Natural killer cell (primary cell): ENCODE measurements at regions not wholly inside any gene's neighbourhood (a gene's known extent, or its start where the extent isn't known, plus 50 kb on each side); places are given as distances from the start of the nearest gene placed in this dataset.

ENCODE experiments used
- ATAC-seq, 3 donors: fragments of 150-1000 bp in 2 of 3; fragments of 200-7000 bp in 1 of 3; cut with Tn5 transposase; 1 replicate in 1 of 3; 2 replicates in 2 of 3; pipeline ENCODE4 v1.10.0; 2021; ENCODE audit warnings: mild to moderate bottlenecking in 2 of 3, moderate library complexity in 2 of 3
- DNase-seq, 2 donors: peaks; one replicate each; pipeline versions ENCODE4 v3.0.0 to v3.0.0-alpha.2; 2013 to 2021; ENCODE audit warnings: mixed read lengths in 1 of 2
- H3K27ac ChIP-seq: one replicate; pipeline ENCODE4 v1.5.1; 2013; ENCODE audit warnings: mild to moderate bottlenecking, low read length
- H3K27me3 ChIP-seq: one replicate; pipeline ENCODE4 v1.6.1; 2013; ENCODE audit warnings: low read length; ENCODE audit not compliant: control insufficient read depth, insufficient read depth
- H3K36me3 ChIP-seq: one replicate; pipeline ENCODE4 v1.6.1; 2013; ENCODE audit warnings: low read length; ENCODE audit not compliant: control insufficient read depth, insufficient read depth
- H3K4me1 ChIP-seq: one replicate; pipeline ENCODE4 v1.6.1; 2013; ENCODE audit warnings: low read length; ENCODE audit not compliant: control insufficient read depth, insufficient read depth
- H3K4me3 ChIP-seq: one replicate; pipeline ENCODE4 v1.5.1; 2013; ENCODE audit warnings: low read length
- H3K9me3 ChIP-seq: one replicate; pipeline ENCODE4 v1.6.1; 2013; ENCODE audit warnings: low read length; ENCODE audit not compliant: control insufficient read depth, insufficient read depth
- H3K27ac Mint-ChIP-seq, 2 donors: one replicate each; pipeline ENCODE4 v1.8.0; 2022; ENCODE audit warnings: mild to moderate bottlenecking in 2 of 2, mixed read lengths in 2 of 2, moderate library complexity in 1 of 2
- H3K27me3 Mint-ChIP-seq, 2 donors: one replicate each; pipeline ENCODE4 v1.8.0; 2022; ENCODE audit warnings: low read depth in 2 of 2, mixed read lengths in 2 of 2
- H3K36me3 Mint-ChIP-seq: one replicate; pipeline ENCODE4 v1.8.0; 2022; ENCODE audit warnings: mixed read lengths
- H3K4me1 Mint-ChIP-seq, 2 donors: one replicate each; pipeline ENCODE4 v1.8.0; 2022; ENCODE audit warnings: mixed read lengths in 2 of 2
- H3K4me3 Mint-ChIP-seq: one replicate; pipeline ENCODE4 v1.8.0; 2022; ENCODE audit warnings: mild to moderate bottlenecking, moderate library complexity, mixed read lengths
- H3K9me3 Mint-ChIP-seq, 2 donors: one replicate each; pipeline ENCODE4 v1.8.0; 2022; ENCODE audit warnings: mixed read lengths in 2 of 2
- WGBS: methylation state at CpG from one replicate; pipeline ENCODE4 v1.1.7; 2013; ENCODE audit warnings: missing lambda C conversion rate; ENCODE audit not compliant: insufficient coverage; 5-methylcytosine and 5-hydroxymethylcytosine counted together
- intact Hi-C: fragments of 100-400 bp; cut with micrococcal nuclease; formaldehyde crosslinking; loops from one replicate; pipeline ENCODE4 v1.14.2; 2022
- TF ChIP-seq, protein P1 (sequence below): fragments of 200-600 bp; IDR thresholded peaks from one replicate; pipeline ENCODE4 v1.8.0; 2022; ENCODE audit warnings: antibody characterized with exemption

DNA sequence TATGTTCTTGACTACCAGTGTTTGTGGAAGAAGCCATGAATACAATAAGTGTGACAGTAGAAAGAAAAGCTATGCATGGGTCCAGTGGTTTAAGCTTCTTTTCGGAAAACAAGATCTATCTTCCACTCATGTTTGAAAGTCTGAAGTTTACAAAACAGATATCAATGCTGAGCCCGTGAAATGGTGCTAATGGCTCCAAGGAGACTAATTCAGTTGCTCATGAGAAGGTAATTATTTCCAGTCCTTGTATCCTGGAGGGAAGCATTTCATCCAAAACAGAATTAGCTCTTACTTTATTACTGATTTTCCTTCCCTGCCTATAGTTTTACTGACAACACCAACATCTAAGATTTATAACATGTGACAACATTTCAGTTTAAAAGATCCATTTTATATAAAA, 1364.9 kb downstream of the PCDH9 start:
- H3K27me3 ChIP-seq: no peaks in the 10 kb centered on the region
- H3K9me3 Mint-ChIP-seq: peaks cover 3 to 6% of the 10 kb centered on the region in 2 donors
- no peaks in the 10 kb centered on the region for H3K4me1 Mint-ChIP-seq
- H3K36me3 ChIP-seq: no peaks in the 10 kb centered on the region
- 88% methylated on average over 2 of the region's 2 CpGs for WGBS
- no peak overlapping the region for H3K4me3 Mint-ChIP-seq
- H3K4me1 ChIP-seq: no peaks in the 10 kb centered on the region
- TF ChIP-seq, protein P1, sequence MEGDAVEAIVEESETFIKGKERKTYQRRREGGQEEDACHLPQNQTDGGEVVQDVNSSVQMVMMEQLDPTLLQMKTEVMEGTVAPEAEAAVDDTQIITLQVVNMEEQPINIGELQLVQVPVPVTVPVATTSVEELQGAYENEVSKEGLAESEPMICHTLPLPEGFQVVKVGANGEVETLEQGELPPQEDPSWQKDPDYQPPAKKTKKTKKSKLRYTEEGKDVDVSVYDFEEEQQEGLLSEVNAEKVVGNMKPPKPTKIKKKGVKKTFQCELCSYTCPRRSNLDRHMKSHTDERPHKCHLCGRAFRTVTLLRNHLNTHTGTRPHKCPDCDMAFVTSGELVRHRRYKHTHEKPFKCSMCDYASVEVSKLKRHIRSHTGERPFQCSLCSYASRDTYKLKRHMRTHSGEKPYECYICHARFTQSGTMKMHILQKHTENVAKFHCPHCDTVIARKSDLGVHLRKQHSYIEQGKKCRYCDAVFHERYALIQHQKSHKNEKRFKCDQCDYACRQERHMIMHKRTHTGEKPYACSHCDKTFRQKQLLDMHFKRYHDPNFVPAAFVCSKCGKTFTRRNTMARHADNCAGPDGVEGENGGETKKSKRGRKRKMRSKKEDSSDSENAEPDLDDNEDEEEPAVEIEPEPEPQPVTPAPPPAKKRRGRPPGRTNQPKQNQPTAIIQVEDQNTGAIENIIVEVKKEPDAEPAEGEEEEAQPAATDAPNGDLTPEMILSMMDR: no peak
- intact Hi-C loops: no loop called here
- no peak overlapping the region for H3K4me3 ChIP-seq
- H3K9me3 ChIP-seq: no peaks in the 10 kb centered on the region
- H3K36me3 Mint-ChIP-seq: no peaks in the 10 kb centered on the region
- ATAC-seq (no peak), DNase-seq (no peak)
- H3K27me3 Mint-ChIP-seq: no peaks in the 10 kb centered on the region
- H3K27ac ChIP-seq: no peak overlapping the region
- H3K27ac Mint-ChIP-seq: no peak overlapping the region

DNA sequence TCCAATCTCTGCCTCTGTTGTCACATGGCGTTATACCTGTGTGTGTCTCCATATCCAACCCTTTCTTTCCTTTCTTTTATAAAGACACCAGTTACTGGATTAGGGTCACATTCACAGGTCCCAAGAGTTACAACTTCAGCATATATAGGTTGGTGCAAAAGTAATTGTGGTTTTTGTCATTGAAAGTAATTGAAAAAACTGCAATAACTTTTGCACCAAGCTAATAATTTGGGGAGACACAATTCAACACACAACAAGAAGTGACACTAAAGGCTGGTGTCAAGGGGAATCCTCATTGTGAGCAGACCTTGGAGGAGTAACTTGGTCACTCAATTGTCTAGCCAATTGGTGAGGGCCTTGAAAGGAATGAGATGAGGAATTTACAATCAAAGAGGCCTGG, 1366.1 kb downstream of the PCDH9 start:
- Mint-ChIP-seq H3K4me1 (no peaks in the 10 kb centered on the region), H3K9me3 (peaks cover 3 to 6% of the 10 kb centered on the region in 2 donors), H3K4me3 (no peak overlapping the region), H3K36me3 (no peaks in the 10 kb centered on the region), H3K27me3 (no peaks in the 10 kb centered on the region), H3K27ac (no peak overlapping the region)
- 64% methylated on average over 1 of the region's 1 CpG for WGBS
- no peaks in the 10 kb centered on the region for H3K27me3 ChIP-seq
- no peak for DNase-seq
- H3K4me1 ChIP-seq: no peaks in the 10 kb centered on the region
- no peak for ATAC-seq
- TF ChIP-seq, protein P1: no peak
- no peaks in the 10 kb centered on the region for H3K9me3 ChIP-seq
- intact Hi-C loops: no loop called here
- H3K27ac ChIP-seq: no peak overlapping the region
- H3K4me3 ChIP-seq: no peak overlapping the region
- H3K36me3 ChIP-seq: no peaks in the 10 kb centered on the region

DNA sequence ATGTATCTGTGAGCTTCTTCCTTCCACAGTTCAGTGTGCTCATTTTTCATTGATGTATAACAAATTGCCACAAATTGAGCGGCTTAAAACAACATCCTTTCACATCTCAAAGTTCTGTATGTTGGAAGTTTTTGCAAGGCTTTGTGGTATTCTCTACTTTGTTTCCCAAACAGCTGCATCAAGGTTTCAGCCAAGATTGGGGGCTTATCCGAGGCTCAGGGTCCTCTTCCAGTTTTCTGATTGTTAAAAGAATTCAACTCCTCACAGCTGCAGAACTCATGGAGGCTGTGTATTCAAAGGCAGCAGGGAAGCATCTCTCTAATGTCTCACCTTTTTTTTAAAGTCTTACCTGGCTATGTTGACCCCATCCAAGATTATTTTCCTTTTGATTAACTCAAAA, 1369.8 kb downstream of the PCDH9 start:
- WGBS: 73% methylated on average over 2 of the region's 2 CpGs
- no peak overlapping the region for H3K4me3 ChIP-seq
- Mint-ChIP-seq H3K4me1 (no peaks in the 10 kb centered on the region), H3K27me3 (no peaks in the 10 kb centered on the region), H3K36me3 (no peaks in the 10 kb centered on the region), H3K4me3 (no peak overlapping the region), H3K9me3 (peaks cover 2 to 3% of the 10 kb centered on the region in 2 donors), H3K27ac (no peak overlapping the region)
- H3K9me3 ChIP-seq: no peaks in the 10 kb centered on the region
- H3K36me3 ChIP-seq: no peaks in the 10 kb centered on the region
- no peaks in the 10 kb centered on the region for H3K27me3 ChIP-seq
- H3K4me1 ChIP-seq: no peaks in the 10 kb centered on the region
- intact Hi-C loops: no loop called here
- TF ChIP-seq, protein P1: no peak
- DNase-seq (no peak), ATAC-seq (no peak)
- no peak overlapping the region for H3K27ac ChIP-seq

DNA sequence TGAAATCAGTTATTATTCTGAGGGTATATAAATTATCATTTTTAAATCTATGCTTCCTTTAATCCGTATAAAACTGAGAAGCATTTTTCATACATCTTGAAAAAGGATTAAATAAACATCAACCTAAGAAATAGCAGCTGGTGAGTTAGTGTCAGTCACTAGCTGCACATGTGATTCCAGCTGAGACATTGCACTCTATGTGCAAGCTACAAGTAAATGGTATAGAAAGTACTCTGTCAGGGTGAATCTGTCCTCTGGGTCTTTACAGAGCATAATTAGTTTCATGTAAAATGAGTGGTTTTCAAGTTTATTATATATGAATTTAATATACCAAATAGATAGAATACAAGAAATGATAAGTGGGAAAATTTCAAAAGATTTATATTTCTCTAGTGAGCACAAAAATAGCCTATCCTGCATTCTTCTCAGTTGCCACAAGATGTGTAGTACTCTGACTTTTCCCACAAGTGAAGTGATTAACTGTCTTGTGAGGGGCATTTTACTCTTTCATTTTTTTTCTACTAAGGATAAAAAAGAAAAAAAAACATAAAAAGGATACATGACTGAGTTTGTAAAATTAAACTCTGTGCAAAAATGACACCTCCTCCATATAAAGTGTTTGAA, 1372.1 kb downstream of the PCDH9 start:
- no CpG with 5 or more reads among the region's 1 CpG for WGBS
- TF ChIP-seq, protein P1: no peak

More for the DNA sequence above, 1372.1 kb downstream of the PCDH9 start:
- ATAC-seq (no peak), DNase-seq (no peak)
- Mint-ChIP-seq H3K4me1 (no peaks in the 10 kb centered on the region), H3K36me3 (no peaks in the 10 kb centered on the region), H3K9me3 (peaks cover 0 to 5% of the 10 kb centered on the region in 2 donors), H3K4me3 (no peak overlapping the region), H3K27ac (no peak overlapping the region), H3K27me3 (no peaks in the 10 kb centered on the region)
- H3K4me3 ChIP-seq: no peak overlapping the region
- intact Hi-C loops: no loop called here
- H3K36me3 ChIP-seq: no peaks in the 10 kb centered on the region
- no peaks in the 10 kb centered on the region for H3K9me3 ChIP-seq
- H3K27ac ChIP-seq: no peak overlapping the region
- no peaks in the 10 kb centered on the region for H3K27me3 ChIP-seq
- no peaks in the 10 kb centered on the region for H3K4me1 ChIP-seq
